NT2/D1 (cell line): ENCODE measurements at regions not wholly inside any gene's neighbourhood (a gene's known extent, or its start where the extent isn't known, plus 50 kb on each side); places are given as distances from the start of the nearest gene placed in this dataset.

ENCODE experiments used
- SUZ12 ChIP-seq: IDR thresholded peaks from 2 replicates; pipeline ENCODE4 v1.6.1; 2011; ENCODE audit not compliant: insufficient read length, insufficient read depth; ENCODE audit errors: extremely low read depth
- YY1 ChIP-seq: IDR thresholded peaks from 2 replicates; pipeline ENCODE4 v1.6.1; 2011; ENCODE audit not compliant: insufficient read length, insufficient read depth

DNA sequence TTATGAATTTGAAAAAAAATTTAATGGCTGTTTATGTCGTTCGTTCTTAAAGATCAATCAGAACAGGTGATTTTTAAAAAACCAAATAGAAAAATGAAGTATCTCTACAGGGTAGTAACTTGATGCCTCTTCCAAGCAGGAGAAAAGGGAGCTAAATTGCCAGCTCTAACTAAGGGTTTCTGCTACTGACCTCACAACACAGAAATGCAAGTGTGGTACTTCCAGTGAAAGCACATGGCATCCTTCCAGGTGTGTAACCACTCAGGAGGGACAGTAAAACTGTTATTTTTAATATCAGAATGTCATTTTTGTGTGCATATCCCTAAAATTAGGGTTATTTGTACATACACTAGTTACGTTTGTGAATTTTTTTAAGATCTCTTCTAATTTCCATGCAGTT, 116.8 kb upstream of the ZCCHC13 start:
- TF ChIP-seq SUZ12 (no peak), YY1 (no peak)
